HUES6 (cell line): ENCODE measurements at regions not wholly inside any gene's neighbourhood (a gene's known extent, or its start where the extent isn't known, plus 50 kb on each side); places are given as distances from the start of the nearest gene placed in this dataset.

Experiments
- H3K27ac ChIP-seq: 2 replicates; pipeline ENCODE4 v1.7.0; 2013; ENCODE audit warnings: low read depth, mild to moderate bottlenecking, low read length, inconsistent platforms
- H3K27me3 ChIP-seq: 2 replicates; pipeline ENCODE4 v1.6.1; 2013; ENCODE audit warnings: low read length; ENCODE audit not compliant: control insufficient read depth, insufficient read depth
- H3K36me3 ChIP-seq: 2 replicates; pipeline ENCODE4 v1.6.1; 2013; ENCODE audit warnings: low read length; ENCODE audit not compliant: control insufficient read depth, insufficient read depth
- H3K4me1 ChIP-seq: 2 replicates; pipeline ENCODE4 v1.6.1; 2013; ENCODE audit warnings: low read length; ENCODE audit not compliant: control insufficient read depth, insufficient read depth
- H3K4me3 ChIP-seq: 2 replicates; pipeline ENCODE4 v1.5.1; 2013; ENCODE audit warnings: low read depth, low read length
- H3K9ac ChIP-seq: one replicate; pipeline ENCODE4 v1.6.1; 2013; ENCODE audit warnings: mild to moderate bottlenecking, low read length
- H3K9me3 ChIP-seq: 2 replicates; pipeline ENCODE4 v1.6.1; 2013; ENCODE audit warnings: low read depth, low read length; ENCODE audit not compliant: control insufficient read depth, insufficient read depth

GRCh38 chr12:58479401-58479800 lies 440.9 kb downstream of the LRIG3 start:
- no peaks in the 10 kb centered on the region for H3K36me3 ChIP-seq
- no peaks in the 10 kb centered on the region for H3K27me3 ChIP-seq
- H3K4me3 ChIP-seq = no peak overlapping the region
- H3K9me3 ChIP-seq = no peaks in the 10 kb centered on the region; the same call in 1 of the 2 replicates
- H3K27ac ChIP-seq = no peak overlapping the region
- no peak overlapping the region for H3K9ac ChIP-seq
- H3K4me1 ChIP-seq = peaks cover 14% of the 10 kb centered on the region

- Histone ChIP-seq H3K4me3 (no peak overlapping the region), H3K9me3 (no peaks in the 10 kb centered on the region; the same call in 1 of the 2 replicates), H3K9ac (no peak overlapping the region), H3K27me3 (no peaks in the 10 kb centered on the region), H3K27ac (no peak overlapping the region), H3K36me3 (no peaks in the 10 kb centered on the region), H3K4me1 (peaks cover 14% of the 10 kb centered on the region)
Observed at GRCh38 chr12:58481811-58482210, 438.5 kb downstream of the LRIG3 start.

GRCh38 chr12:58487255-58487654 lies 433.0 kb downstream of the LRIG3 start:
- H3K9ac ChIP-seq = no peak overlapping the region

GRCh38 chr12:58487678-58488161 lies 432.6 kb downstream of the LRIG3 start:
- H3K4me3 ChIP-seq = no peak overlapping the region
- H3K27ac ChIP-seq = no peak overlapping the region
- H3K27me3 ChIP-seq = no peaks in the 10 kb centered on the region
- no peaks in the 10 kb centered on the region for H3K9me3 ChIP-seq
- no peak overlapping the region for H3K9ac ChIP-seq
- H3K36me3 ChIP-seq = no peaks in the 10 kb centered on the region
- H3K4me1 ChIP-seq = peaks cover 8% of the 10 kb centered on the region

More at GRCh38 chr12:58487255-58487654, 433.0 kb downstream of the LRIG3 start:
- Histone ChIP-seq H3K27me3 (no peaks in the 10 kb centered on the region), H3K36me3 (no peaks in the 10 kb centered on the region), H3K9me3 (no peaks in the 10 kb centered on the region), H3K27ac (no peak overlapping the region), H3K4me3 (no peak overlapping the region), H3K4me1 (peaks cover 8% of the 10 kb centered on the region)

- Histone ChIP-seq H3K4me1 (peaks cover 8% of the 10 kb centered on the region), H3K9me3 (no peaks in the 10 kb centered on the region), H3K36me3 (no peaks in the 10 kb centered on the region), H3K27ac (no peak overlapping the region), H3K27me3 (no peaks in the 10 kb centered on the region), H3K4me3 (no peak overlapping the region), H3K9ac (no peak overlapping the region)
Observed at GRCh38 chr12:58489394-58489793, 430.9 kb downstream of the LRIG3 start.

- no peak overlapping the region for H3K9ac ChIP-seq
- H3K27ac ChIP-seq = no peak overlapping the region
- H3K4me3 ChIP-seq = no peak overlapping the region
- H3K9me3 ChIP-seq = no peaks in the 10 kb centered on the region
- no peaks in the 10 kb centered on the region for H3K27me3 ChIP-seq
- H3K36me3 ChIP-seq = no peaks in the 10 kb centered on the region
- H3K4me1 ChIP-seq = peaks cover 8% of the 10 kb centered on the region
Observed at GRCh38 chr12:58491306-58491705, 429.0 kb downstream of the LRIG3 start.

GRCh38 chr12:58496411-58497190 lies 423.7 kb downstream of the LRIG3 start:
- no peaks in the 10 kb centered on the region for H3K36me3 ChIP-seq
- H3K27ac ChIP-seq = no peak overlapping the region
- H3K9me3 ChIP-seq = no peaks in the 10 kb centered on the region
- no peak overlapping the region for H3K9ac ChIP-seq
- H3K4me1 ChIP-seq = no peaks in the 10 kb centered on the region
- no peak overlapping the region for H3K4me3 ChIP-seq
- H3K27me3 ChIP-seq = no peaks in the 10 kb centered on the region

- Histone ChIP-seq H3K9ac (no peak overlapping the region), H3K9me3 (no peaks in the 10 kb centered on the region), H3K27ac (no peak overlapping the region)
Observed at GRCh38 chr12:58500399-58500798, 419.9 kb downstream of the LRIG3 start.

GRCh38 chr12:58502226-58502625 lies 418.1 kb downstream of the LRIG3 start:
- H3K27ac ChIP-seq = no peak overlapping the region
- no peaks in the 10 kb centered on the region for H3K36me3 ChIP-seq
- no peaks in the 10 kb centered on the region; the same call in 1 of the 2 replicates for H3K4me1 ChIP-seq
- H3K9ac ChIP-seq = no peak overlapping the region
- no peaks in the 10 kb centered on the region for H3K9me3 ChIP-seq
- H3K27me3 ChIP-seq = no peaks in the 10 kb centered on the region
- H3K4me3 ChIP-seq = no peak overlapping the region

More at GRCh38 chr12:58500399-58500798, 419.9 kb downstream of the LRIG3 start:
- no peaks in the 10 kb centered on the region for H3K27me3 ChIP-seq
- H3K36me3 ChIP-seq = no peaks in the 10 kb centered on the region
- H3K4me1 ChIP-seq = no peaks in the 10 kb centered on the region; the same call in 1 of the 2 replicates
- H3K4me3 ChIP-seq = no peak overlapping the region

- Histone ChIP-seq H3K27ac (no peak overlapping the region), H3K4me1 (no peaks in the 10 kb centered on the region; the same call in 1 of the 2 replicates), H3K9me3 (no peaks in the 10 kb centered on the region)
Observed at GRCh38 chr12:58502841-58503240, 417.5 kb downstream of the LRIG3 start.

GRCh38 chr12:58503731-58504130 lies 416.6 kb downstream of the LRIG3 start:
- H3K9me3 ChIP-seq = no peaks in the 10 kb centered on the region
- no peaks in the 10 kb centered on the region for H3K36me3 ChIP-seq
- no peaks in the 10 kb centered on the region; the same call in 1 of the 2 replicates for H3K4me1 ChIP-seq
- H3K27me3 ChIP-seq = no peaks in the 10 kb centered on the region
- no peak overlapping the region for H3K9ac ChIP-seq
- H3K27ac ChIP-seq = no peak overlapping the region
- H3K4me3 ChIP-seq = no peak overlapping the region

More at GRCh38 chr12:58502841-58503240, 417.5 kb downstream of the LRIG3 start:
- Histone ChIP-seq H3K9ac (no peak overlapping the region), H3K4me3 (no peak overlapping the region), H3K36me3 (no peaks in the 10 kb centered on the region), H3K27me3 (no peaks in the 10 kb centered on the region)
